B cell (primary cell): ENCODE measurements at regions not wholly inside any gene's neighbourhood (a gene's known extent, or its start where the extent isn't known, plus 50 kb on each side); places are given as distances from the start of the nearest gene placed in this dataset.
A peak's percentile ranks its signal among the peaks of the same experiment; 100 is the strongest.

Source experiments
- ATAC-seq: fragments of 200-7000 bp; cut with Tn5 transposase; one replicate; pipeline ENCODE4 v1.10.0; 2021; ENCODE audit warnings: low read depth, mild to moderate bottlenecking, moderate number of reproducible peaks, moderate library complexity
- CTCF ChIA-PET: fragments of 350-600 bp; sonication (Branson Sonifier 250); formaldehyde crosslinking; loops from one replicate; lab custom pipeline; 2021; ENCODE audit warnings: antibody characterized with exemption, inconsistent platforms; lab: Charles Lee
- POLR2A ChIA-PET: fragments of 350-600 bp; sonication (Branson Sonifier 250); formaldehyde crosslinking; loops from one replicate; lab custom pipeline; 2021; ENCODE audit warnings: antibody characterized with exemption; lab: Charles Lee
- DNase-seq: peaks from one replicate; pipeline ENCODE4 v3.0.0; 2013
- H2AFZ ChIP-seq: 2 replicates; pipeline ENCODE4 v1.6.1; 2012; ENCODE audit warnings: mild to moderate bottlenecking, low read depth, low read length; ENCODE audit not compliant: insufficient read depth, poor library complexity, severe bottlenecking
- H3K27ac ChIP-seq, 2 donors: 1 replicate in 1 of 2; 2 replicates in 1 of 2; pipeline ENCODE4 v1.5.1; 2012 to 2013; ENCODE audit warnings: low read length in 2 of 2, mild to moderate bottlenecking in 2 of 2, moderate library complexity in 1 of 2
- H3K27me3 ChIP-seq, 4 experiments: fragments of 200-600 bp in 1 of 4; sonication (generic) in 1 of 4; replicated peaks in 1 of 4; 1 replicate in 2 of 4; 2 replicates in 2 of 4; pipeline versions ENCODE4 v1.6.1 to v1.7.0; 2013 to 2016; ENCODE audit warnings: low read length in 3 of 4, mild to moderate bottlenecking in 2 of 4, mixed read lengths in 1 of 4, moderate library complexity in 1 of 4; ENCODE audit not compliant: insufficient read depth in 4 of 4, control insufficient read depth in 3 of 4; ENCODE audit errors: control extremely low read depth in 1 of 4
- H3K36me3 ChIP-seq, 2 experiments: replicated peaks in 1 of 2; 1 replicate in 1 of 2; 2 replicates in 1 of 2; pipeline versions ENCODE4 v1.6.1 to v1.7.1; 2013; ENCODE audit warnings: low read length in 1 of 2; ENCODE audit not compliant: insufficient read depth in 2 of 2, control insufficient read depth in 1 of 2; ENCODE audit errors: control extremely low read depth in 1 of 2, extremely low read depth in 1 of 2
- H3K4me1 ChIP-seq, 2 donors: fragments of 200-600 bp in 1 of 2; sonication (generic) in 1 of 2; 1 replicate in 1 of 2; 2 replicates in 1 of 2; pipeline versions ENCODE4 v1.5.1 to v1.6.1; 2013 to 2017; ENCODE audit warnings: low read length in 2 of 2; ENCODE audit not compliant: control insufficient read depth in 2 of 2, insufficient read depth in 2 of 2
- H3K4me2 ChIP-seq: replicated peaks from 2 replicates; pipeline ENCODE3; 2012; ENCODE audit warnings: mild to moderate bottlenecking, low read depth, low read length; ENCODE audit not compliant: poor library complexity, severe bottlenecking
- H3K4me3 ChIP-seq, 5 experiments: fragments of 200-600 bp in 1 of 5; sonication (generic) in 1 of 5; 1 replicate in 3 of 5; 2 replicates in 2 of 5; pipeline versions ENCODE4 v1.5.1 to v1.7.0; 2011 to 2016; ENCODE audit warnings: low read length in 4 of 5, mild to moderate bottlenecking in 4 of 5, low read depth in 2 of 5, control low read depth in 1 of 5, moderate library complexity in 1 of 5; ENCODE audit not compliant: insufficient read depth in 1 of 5; ENCODE audit errors: control extremely low read depth in 1 of 5, extremely low read depth in 1 of 5
- H3K79me2 ChIP-seq: fragments of 200-600 bp; sonication (generic); one replicate; pipeline ENCODE4 v1.6.0; 2016; ENCODE audit warnings: low read length; ENCODE audit not compliant: control insufficient read depth, insufficient read depth
- H3K9ac ChIP-seq: fragments of 200-600 bp; sonication (generic); 2 replicates; pipeline ENCODE4 v1.6.1; 2017; ENCODE audit warnings: mild to moderate bottlenecking, low read length, moderate library complexity
- H3K9me3 ChIP-seq, 3 donors: one replicate each; pipeline versions ENCODE4 v1.6.1 to v1.7.1; 2013; ENCODE audit warnings: low read length in 2 of 3; ENCODE audit not compliant: control insufficient read depth in 2 of 3, insufficient read depth in 1 of 3; ENCODE audit errors: control extremely low read depth in 1 of 3
- H4K20me1 ChIP-seq: 2 replicates; pipeline ENCODE4 v1.6.0; 2012; ENCODE audit warnings: mild to moderate bottlenecking, low read length; ENCODE audit not compliant: insufficient read depth, control insufficient read depth, poor library complexity, severe bottlenecking
- H3K27ac Mint-ChIP-seq: one replicate; pipeline ENCODE4 v1.8.0; 2021; ENCODE audit warnings: mixed read lengths
- H3K27me3 Mint-ChIP-seq: one replicate; pipeline ENCODE4 v1.8.0; 2021; ENCODE audit warnings: mixed read lengths
- H3K4me1 Mint-ChIP-seq: one replicate; pipeline ENCODE4 v1.8.0; 2021; ENCODE audit warnings: mixed read lengths
- H3K4me3 Mint-ChIP-seq: one replicate; pipeline ENCODE4 v1.8.0; 2021; ENCODE audit warnings: mixed read lengths
- H3K9me3 Mint-ChIP-seq: one replicate; pipeline ENCODE4 v1.8.0; 2022; ENCODE audit warnings: mixed read lengths; ENCODE audit not compliant: insufficient read depth
- CTCF ChIP-seq: fragments of 200-600 bp; IDR thresholded peaks from one replicate; pipeline ENCODE4 v1.8.0; 2022; ENCODE audit warnings: antibody characterized with exemption, mild to moderate bottlenecking
- EZH2 ChIP-seq: IDR thresholded peaks from 2 replicates; pipeline ENCODE4 v1.6.1; 2012; ENCODE audit warnings: borderline replicate concordance, low read depth, mild to moderate bottlenecking, moderate library complexity, low read length; ENCODE audit not compliant: insufficient read depth, poor library complexity, severe bottlenecking
- WGBS: methylation state at CpG from one replicate; pipeline ENCODE4 v1.1.5; 2013; ENCODE audit warnings: missing lambda C conversion rate; ENCODE audit not compliant: insufficient coverage; 5-methylcytosine and 5-hydroxymethylcytosine counted together
- intact Hi-C: fragments of 100-400 bp; cut with micrococcal nuclease; formaldehyde crosslinking; loops from one replicate; pipeline ENCODE4 v1.10.0; 2022

GRCh38 chr6:14876778-14877613, 368.9 kb upstream of the JARID2 start:
- Histone ChIP-seq H3K9ac (peak overlapping the region; percentile 30), H4K20me1 (no peaks in the 10 kb centered on the region), H3K9me3 (peaks cover 0 to 4% (median 0%) of the 10 kb centered on the region in 3 donors), H3K79me2 (no peaks in the 10 kb centered on the region), H3K36me3 (no peaks in the 10 kb centered on the region), H3K27ac (peak overlapping the region; percentile 49 to 54), H3K27me3 (no peaks in the 10 kb centered on the region), H3K4me1 (peaks cover 14 to 17% of the 10 kb centered on the region in 2 donors), H3K4me3 (peak overlapping the region in 1 of 5 experiments; percentile 5), H2AFZ (peak overlapping the region; percentile 62), H3K4me2 (peak overlapping the region; percentile 52)
- ATAC-seq = peak; percentile 88
- 33% methylated on average over 4 of the region's 11 CpGs for WGBS
- no peaks in the 10 kb centered on the region for H3K27me3 Mint-ChIP-seq
- ChIA-PET CTCF (interaction anchor here (0.6 to 1.2 kb wide), 3 partner anchors 9 to 215 kb away, joined by 3 to 5 read pairs (median 3); no protein-coding TSS in a partner anchor), POLR2A (interaction anchor here (0.6 to 1.1 kb wide), 5 partner anchors 81 to 388 kb away, joined by 3 to 7 read pairs (median 3); no protein-coding TSS in a partner anchor)
- TF ChIP-seq EZH2 = no peak
- no peak for TF ChIP-seq CTCF
- intact Hi-C loops = loop anchor here (5.0 kb wide), 1 partner anchor 215 kb away; no protein-coding TSS in a partner anchor
- peak overlapping the region; percentile 74 for H3K4me3 Mint-ChIP-seq
- H3K27ac Mint-ChIP-seq = peak overlapping the region; percentile 86
- H3K4me1 Mint-ChIP-seq = peaks cover 31% of the 10 kb centered on the region
- peak; percentile 66 for DNase-seq
- no peaks in the 10 kb centered on the region for H3K9me3 Mint-ChIP-seq

DNA sequence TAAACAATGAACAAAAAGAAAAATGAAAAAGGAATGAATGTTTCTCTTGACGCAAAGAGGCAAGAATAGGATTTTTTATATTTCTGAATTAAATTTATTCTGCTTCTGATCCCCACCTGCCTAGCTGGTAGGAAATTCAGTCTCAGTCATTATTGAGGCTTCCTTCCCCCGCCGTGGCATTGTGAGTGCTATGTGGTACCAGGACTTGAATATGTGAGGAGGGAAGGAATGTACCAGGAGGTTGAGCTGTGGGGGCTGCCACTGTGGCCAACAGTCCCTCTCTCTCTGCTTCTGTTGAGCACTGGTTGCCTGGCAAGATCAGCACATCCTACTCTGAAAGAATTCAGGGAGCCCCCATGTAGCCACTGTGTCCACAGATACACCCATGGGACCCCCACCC, 368.1 kb upstream of the JARID2 start:
- H3K4me3 ChIP-seq = no peak overlapping the region
- TF ChIP-seq CTCF = no peak
- no peak for TF ChIP-seq EZH2
- Mint-ChIP-seq H3K4me1 (peaks cover 32% of the 10 kb centered on the region), H3K27me3 (no peaks in the 10 kb centered on the region), H3K9me3 (no peaks in the 10 kb centered on the region), H3K27ac (no peak overlapping the region), H3K4me3 (no peak overlapping the region)
- H4K20me1 ChIP-seq = no peaks in the 10 kb centered on the region
- ChIA-PET CTCF (interaction anchor here (0.7 kb wide), 1 partner anchor 10 kb away, joined by 3 read pairs; no protein-coding TSS in a partner anchor), POLR2A (interaction anchor here (0.6 to 1.1 kb wide), 5 partner anchors 35 to 387 kb away, joined by 3 to 7 read pairs (median 3); no protein-coding TSS in a partner anchor)
- intact Hi-C loops = loop anchor here (5.0 kb wide), 1 partner anchor 215 kb away; no protein-coding TSS in a partner anchor
- no peak for ATAC-seq
- H2AFZ ChIP-seq = no peak overlapping the region
- no peaks in the 10 kb centered on the region for H3K36me3 ChIP-seq
- H3K27ac ChIP-seq = no peak overlapping the region
- peak overlapping the region; percentile 52 for H3K4me2 ChIP-seq
- no peaks in the 10 kb centered on the region for H3K79me2 ChIP-seq
- peaks cover 14 to 17% of the 10 kb centered on the region in 2 donors for H3K4me1 ChIP-seq
- H3K9me3 ChIP-seq = peaks cover 0 to 4% (median 0%) of the 10 kb centered on the region in 3 donors
- H3K27me3 ChIP-seq = no peaks in the 10 kb centered on the region
- no peak overlapping the region for H3K9ac ChIP-seq
- DNase-seq = no peak
- WGBS = no CpG with 5 or more reads among the region's 3 CpGs
